GM18499 (cell line): ENCODE measurements at regions not wholly inside any gene's neighbourhood (a gene's known extent, or its start where the extent isn't known, plus 50 kb on each side); places are given as distances from the start of the nearest gene placed in this dataset.

Experiments
- ATAC-seq: cut with Tn5 transposase; IDR thresholded peaks from one replicate; pipeline ENCODE4 v1.9.1; 2021; ENCODE audit warnings: moderate number of reproducible peaks; ENCODE audit not compliant: insufficient read depth, unreplicated experiment

DNA sequence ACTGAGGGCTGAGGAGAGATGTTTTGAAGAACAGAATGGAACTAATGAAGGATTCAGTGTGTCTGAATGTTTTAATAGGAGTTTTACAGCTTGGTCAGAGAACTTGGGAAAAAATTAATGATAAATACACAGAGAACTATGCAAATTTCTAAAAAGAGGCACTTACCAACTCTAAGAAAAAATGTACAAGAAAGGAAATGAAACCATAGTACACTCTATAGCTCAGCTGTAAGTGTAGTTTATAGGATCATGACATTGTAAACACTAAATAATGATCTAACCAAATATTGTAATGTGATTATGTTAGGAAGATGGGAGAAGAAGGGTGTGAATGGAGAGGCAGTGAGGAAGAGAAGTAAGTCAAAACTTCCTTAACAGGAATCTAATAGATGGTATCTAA is 205.2 kb downstream of the SEC61B start:
- no peak for ATAC-seq

DNA sequence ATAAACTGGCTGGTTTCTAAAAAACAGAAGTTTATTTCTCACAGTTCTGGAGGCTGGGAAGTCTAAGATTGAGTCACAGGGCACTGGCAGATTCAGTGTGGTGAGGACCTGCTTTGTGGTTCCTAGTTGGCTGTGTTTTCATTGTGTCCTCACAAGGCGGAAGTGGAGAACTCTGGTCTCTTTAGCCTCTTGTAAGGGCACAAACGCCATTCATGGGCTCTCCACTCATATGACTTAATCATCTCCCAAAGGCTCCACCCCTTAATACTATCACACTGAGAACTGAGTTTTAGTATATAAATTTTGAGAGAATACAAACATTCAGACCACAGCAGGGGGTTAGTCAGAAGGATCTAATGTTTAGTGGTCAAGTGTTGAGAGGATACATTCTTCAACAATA is 208.2 kb downstream of the SEC61B start:
- no peak for ATAC-seq

DNA sequence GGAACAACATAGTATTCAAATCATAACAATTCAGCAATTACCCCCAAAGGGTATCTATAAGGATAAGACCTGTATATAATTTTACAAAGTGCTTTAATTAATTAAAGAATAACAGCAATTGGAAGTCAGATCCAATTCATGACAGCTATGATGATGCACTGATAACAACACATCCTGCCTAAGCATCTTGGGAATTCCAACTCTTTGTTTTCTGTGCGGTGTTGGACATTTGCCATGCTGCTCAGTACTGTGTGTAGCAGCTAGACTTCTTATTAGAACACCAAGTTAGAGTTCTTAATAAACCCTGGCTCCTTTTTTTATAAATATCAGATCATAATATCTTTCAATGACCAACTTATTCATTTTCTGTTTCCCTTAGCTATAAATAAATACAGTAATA is 209.0 kb downstream of the SEC61B start:
- no peak for ATAC-seq

DNA sequence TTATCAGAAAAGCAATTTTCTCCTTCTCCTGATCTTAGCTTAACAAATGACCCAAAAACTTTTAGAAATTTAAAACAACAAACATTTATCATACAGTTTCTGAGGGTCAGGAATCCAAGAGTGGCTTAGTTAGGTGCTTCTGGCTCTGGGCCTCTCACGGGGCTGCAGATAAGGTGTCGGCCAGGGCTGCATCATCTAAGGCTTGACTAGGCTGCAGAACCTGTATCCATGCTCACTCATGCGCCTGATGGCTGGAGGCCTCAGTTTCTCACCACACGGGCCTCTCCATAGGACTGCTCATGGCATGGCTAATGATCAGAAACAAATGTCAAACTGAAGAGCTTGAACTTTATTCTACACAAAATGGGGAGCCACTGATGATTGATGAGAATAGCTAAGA is 210.0 kb downstream of the SEC61B start:
- ATAC-seq = no peak

GRCh38 chr9:99433095-99433494 is 211.0 kb downstream of the SEC61B start:
- no peak for ATAC-seq

DNA sequence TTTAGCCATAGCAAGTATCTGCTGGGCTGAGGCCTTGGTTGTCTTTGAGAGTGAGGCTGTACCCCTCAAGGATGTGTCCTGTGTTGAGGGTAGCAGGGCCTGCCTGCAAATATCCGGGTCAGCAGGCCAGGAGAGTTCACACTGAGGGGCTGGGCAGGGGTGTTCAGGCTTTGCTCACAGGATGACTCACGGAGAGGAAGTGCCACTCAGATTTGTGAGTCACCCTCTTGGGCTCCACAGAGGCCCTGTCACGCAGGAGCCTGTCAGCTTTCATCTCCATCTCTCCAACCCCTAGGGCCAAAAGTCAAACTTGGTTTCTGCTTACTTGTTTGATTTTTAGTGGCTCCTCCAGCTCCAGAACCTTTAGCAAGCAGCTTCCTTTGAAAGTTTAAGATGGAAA is 211.5 kb downstream of the SEC61B start:
- peak; percentile 89 for ATAC-seq

DNA sequence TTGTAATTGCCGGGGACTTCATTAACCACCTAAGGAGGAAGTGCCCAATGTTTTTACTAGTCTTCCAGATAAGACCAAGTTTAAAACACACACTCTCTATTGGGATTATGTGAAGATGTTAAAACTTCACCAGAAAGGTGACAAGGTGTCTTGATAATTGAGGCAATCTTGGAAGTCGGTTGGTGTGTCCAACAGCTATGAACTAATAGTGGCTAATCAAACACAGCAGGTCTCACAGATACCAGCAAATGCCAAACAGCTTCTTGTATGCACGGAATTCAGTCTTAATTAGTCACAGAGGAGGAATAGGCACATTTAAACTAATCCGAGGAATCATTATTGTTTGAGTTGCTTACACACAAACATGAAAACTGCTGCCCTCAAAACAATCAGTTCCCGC is 214.5 kb downstream of the SEC61B start:
- ATAC-seq = no peak

DNA sequence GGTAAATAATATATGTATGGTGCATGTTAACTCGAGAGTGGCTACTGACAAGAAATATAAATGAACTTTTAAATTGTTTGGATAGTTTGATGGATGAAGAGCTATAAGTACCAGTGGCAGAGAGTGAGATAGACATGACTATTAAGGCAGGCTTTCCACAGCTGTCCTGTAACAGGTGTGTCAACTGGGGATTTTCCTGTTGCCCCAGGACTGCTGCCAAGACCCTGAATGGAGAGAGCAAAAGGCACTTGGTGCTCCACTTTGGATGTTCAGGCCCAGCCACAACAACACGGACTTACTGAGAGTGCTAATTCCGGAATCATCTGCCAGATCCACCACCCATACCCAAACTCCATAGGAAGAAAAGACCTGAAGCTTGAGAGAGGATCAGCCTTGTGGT is 215.1 kb downstream of the SEC61B start:
- ATAC-seq = no peak

DNA sequence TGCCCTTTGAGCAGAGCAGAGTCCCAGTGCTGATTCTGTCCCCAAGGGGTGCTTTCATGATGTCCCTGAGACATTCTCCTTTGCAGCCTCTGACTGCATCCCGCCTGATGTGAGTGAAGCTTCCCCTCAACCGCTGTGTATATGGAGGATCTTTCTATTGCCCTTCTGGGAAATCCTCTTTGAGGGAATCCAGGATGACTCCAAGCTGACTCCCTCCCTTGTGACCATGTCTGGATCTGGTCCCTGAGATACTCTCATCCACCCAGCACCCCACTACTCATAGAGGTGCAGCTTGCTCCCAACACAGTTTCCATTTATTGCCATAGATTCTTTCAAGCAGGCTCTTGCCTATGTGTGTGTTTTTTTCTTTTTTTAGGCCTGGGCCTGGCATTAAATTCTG is 216.5 kb downstream of the SEC61B start:
- ATAC-seq = no peak

- ATAC-seq = no peak
Observed at GRCh38 chr9:99441829-99442228, 219.7 kb downstream of the SEC61B start.

- ATAC-seq = no peak
Observed at GRCh38 chr9:99445371-99445891, 223.3 kb downstream of the SEC61B start.

DNA sequence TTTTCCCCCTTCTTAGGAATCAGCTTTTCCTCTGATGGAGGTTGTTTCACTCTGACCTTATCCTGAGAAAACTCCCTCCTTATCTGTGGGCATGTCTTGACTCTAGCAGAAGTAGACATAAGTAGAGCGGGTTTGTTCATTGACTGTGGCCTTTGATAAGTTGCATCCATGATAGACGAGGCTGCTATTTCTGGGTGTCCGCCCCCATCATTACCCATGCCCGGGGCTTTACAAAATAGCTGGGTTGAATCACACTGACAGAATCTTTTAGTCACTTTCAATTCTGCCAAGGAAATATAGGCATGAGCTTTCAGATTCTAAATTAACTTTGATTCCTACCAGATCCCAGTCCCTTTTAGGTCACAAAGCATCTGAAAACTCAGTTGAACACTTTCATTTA is 223.8 kb downstream of the SEC61B start:
- no peak for ATAC-seq

- no peak for ATAC-seq
Observed at GRCh38 chr9:99447951-99448350, 225.9 kb downstream of the SEC61B start.

- no peak for ATAC-seq
Observed at GRCh38 chr9:99449726-99450125, 227.6 kb downstream of the SEC61B start.

DNA sequence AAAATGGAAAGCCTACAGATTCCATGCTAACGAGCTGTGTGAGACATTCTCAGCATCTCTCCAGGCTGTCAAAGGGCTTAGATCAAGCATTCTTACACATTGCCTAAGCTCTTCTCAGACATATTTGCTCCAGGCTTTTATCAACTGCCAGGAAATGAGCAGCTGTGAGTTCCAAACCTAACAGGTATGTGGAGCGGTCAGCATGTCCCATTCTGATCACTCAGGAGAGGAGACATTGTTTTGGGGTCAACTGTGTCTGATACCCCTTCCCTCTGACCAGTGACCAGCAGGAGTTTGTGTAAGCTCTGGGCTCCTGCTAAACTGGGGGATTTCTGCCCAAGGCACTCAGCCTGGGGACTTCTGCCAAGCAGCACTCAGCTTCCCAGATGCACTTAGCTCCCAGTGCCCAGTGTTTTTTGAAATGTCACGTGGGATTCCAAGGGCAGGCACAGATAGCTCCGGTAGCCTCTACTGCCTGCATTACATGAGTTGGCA is 229.1 kb downstream of the SEC61B start:
- no peak for ATAC-seq

- ATAC-seq = no peak
Observed at GRCh38 chr9:99457406-99457805, 235.3 kb downstream of the SEC61B start.

- no peak for ATAC-seq
Observed at GRCh38 chr9:99457981-99458380, 235.9 kb downstream of the SEC61B start.

DNA sequence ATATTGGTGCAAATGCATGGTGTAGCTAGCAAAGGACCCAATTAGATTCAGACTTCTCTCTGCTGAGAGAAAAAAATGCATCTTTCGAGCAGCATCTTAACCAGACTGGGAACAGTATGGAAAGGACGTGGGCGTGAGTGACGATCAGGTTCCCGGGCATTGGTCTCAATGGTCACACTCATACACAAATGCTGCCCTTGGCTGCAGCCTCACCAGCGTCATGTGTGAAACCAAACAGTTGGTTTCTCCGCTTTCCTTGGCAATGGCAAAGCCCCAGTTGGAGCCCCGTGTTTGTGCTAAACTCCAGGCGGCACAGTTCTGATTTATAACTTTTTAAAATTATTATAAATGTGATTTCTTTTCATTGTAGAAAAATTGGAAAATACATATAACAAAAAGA is 237.8 kb downstream of the SEC61B start:
- ATAC-seq = no peak

- no peak for ATAC-seq
Observed at GRCh38 chr9:99463131-99463530, 241.0 kb downstream of the SEC61B start.

- no peak for ATAC-seq
Observed at GRCh38 chr9:99464568-99464967, 242.5 kb downstream of the SEC61B start.

GRCh38 chr9:99465231-99465907 is 243.3 kb downstream of the SEC61B start:
- no peak for ATAC-seq

GRCh38 chr9:99466104-99466503 is 244.0 kb downstream of the SEC61B start:
- no peak for ATAC-seq
